Uterus (tissue), 2 donors: ENCODE measurements at regions not wholly inside any gene's neighbourhood (a gene's known extent, or its start where the extent isn't known, plus 50 kb on each side); places are given as distances from the start of the nearest gene placed in this dataset.

Experiments
- CTCF ChIP-seq, 4 experiments: fragments of 200-600 bp in 2 of 4; fragments of 450-650 bp in 2 of 4; sonication (generic) in 2 of 4; IDR thresholded peaks; one replicate each; pipeline ENCODE4 v1.5.1; 2016 to 2019; ENCODE audit warnings: antibody characterized with exemption in 4 of 4, mild to moderate bottlenecking in 2 of 4, moderate library complexity in 1 of 4
- POLR2A ChIP-seq, 2 donors: fragments of 450-650 bp; IDR thresholded peaks; one replicate each; pipeline ENCODE4 v1.6.1; 2016; ENCODE audit warnings: antibody characterized with exemption in 2 of 2, mild to moderate bottlenecking in 1 of 2, moderate library complexity in 1 of 2

- TF ChIP-seq CTCF (IDR thresholded peaks at IDR 0.05) (no peak), POLR2A (IDR thresholded peaks at IDR 0.05) (no peak)
Measured at GRCh38 chr2:183623227-183623626, 499.0 kb downstream of the NUP35 start.
